H1 (cell line): ENCODE measurements at regions not wholly inside any gene's neighbourhood (a gene's known extent, or its start where the extent isn't known, plus 50 kb on each side); places are given as distances from the start of the nearest gene placed in this dataset.

Experiments used
- CHD7 ChIP-seq: fragments of 300-600 bp; sonication (generic); IDR thresholded peaks from 2 replicates; pipeline ENCODE4 v1.7.1; 2012; ENCODE audit warnings: low read length, moderate library complexity, mild to moderate bottlenecking, inconsistent platforms; ENCODE audit not compliant: insufficient replicate concordance
- KDM4A ChIP-seq: IDR thresholded peaks from one replicate; pipeline ENCODE4 v1.7.1; 2012; ENCODE audit warnings: low read depth, mild to moderate bottlenecking, moderate library complexity, low read length, inconsistent platforms; ENCODE audit not compliant: severe bottlenecking
- SIRT6 ChIP-seq: IDR thresholded peaks from one replicate; pipeline ENCODE4 v1.7.1; 2012; ENCODE audit warnings: low read length, inconsistent platforms

GRCh38 chr14:83331513-83331912 is 1797.9 kb upstream of the SEL1L start (continued):
- no peak for TF ChIP-seq CHD7
- TF ChIP-seq KDM4A = no peak
- TF ChIP-seq SIRT6 = no peak
- TF ChIP-seq, all 59 proteins: peak for 0
